ENCODE measurements at regions not wholly inside any gene's neighbourhood (a gene's known extent, or its start where the extent isn't known, plus 50 kb on each side); places are given as distances from the start of the nearest gene placed in this dataset.

- no peak for DNase-seq
Measured at GRCh38 chr20:41939659-41940058, 321.5 kb upstream of the CHD6 start.

GRCh38 chr20:41938353-41938752 is 320.2 kb upstream of the CHD6 start:
- DNase-seq, result no peak

DNA sequence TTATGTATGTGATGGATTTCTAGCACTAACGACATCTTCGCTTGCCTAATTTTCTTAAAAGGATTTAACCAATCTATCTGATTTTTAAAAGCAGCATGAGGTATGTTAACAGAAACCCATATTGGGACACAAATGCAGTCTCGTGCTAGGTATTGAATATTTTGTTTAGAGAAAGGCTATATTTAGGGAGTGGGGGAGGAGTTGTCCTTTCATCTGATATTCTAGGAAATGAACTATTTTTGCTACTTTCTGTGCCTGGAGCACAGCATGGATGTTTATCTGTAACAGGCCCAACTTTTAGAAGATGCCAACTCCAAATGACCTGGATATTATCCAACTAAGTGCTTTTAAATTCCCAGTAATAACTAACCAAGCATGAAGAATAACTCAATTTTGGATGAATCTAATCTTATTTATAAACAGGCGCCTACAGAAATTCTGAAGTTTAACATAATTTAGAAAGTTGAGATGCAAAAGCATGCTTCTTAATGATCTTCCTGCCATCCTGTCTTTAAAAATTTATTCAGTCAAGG is 317.1 kb upstream of the CHD6 start:
- DNase-seq, result no peak

- DNase-seq, result no peak
Measured at GRCh38 chr20:41932431-41932830, 314.3 kb upstream of the CHD6 start.

- DNase-seq, result no peak
Measured at GRCh38 chr20:41927655-41928054, 309.5 kb upstream of the CHD6 start.

- DNase-seq, result no peak
Measured at GRCh38 chr20:41927189-41927588, 309.0 kb upstream of the CHD6 start.

GRCh38 chr20:41925476-41925875 is 307.3 kb upstream of the CHD6 start:
- DNase-seq, result no peak

GRCh38 chr20:41923624-41924023 is 305.4 kb upstream of the CHD6 start:
- DNase-seq, result no peak

- no peak for DNase-seq
Measured at GRCh38 chr20:41913146-41913545, 295.0 kb upstream of the CHD6 start.

DNA sequence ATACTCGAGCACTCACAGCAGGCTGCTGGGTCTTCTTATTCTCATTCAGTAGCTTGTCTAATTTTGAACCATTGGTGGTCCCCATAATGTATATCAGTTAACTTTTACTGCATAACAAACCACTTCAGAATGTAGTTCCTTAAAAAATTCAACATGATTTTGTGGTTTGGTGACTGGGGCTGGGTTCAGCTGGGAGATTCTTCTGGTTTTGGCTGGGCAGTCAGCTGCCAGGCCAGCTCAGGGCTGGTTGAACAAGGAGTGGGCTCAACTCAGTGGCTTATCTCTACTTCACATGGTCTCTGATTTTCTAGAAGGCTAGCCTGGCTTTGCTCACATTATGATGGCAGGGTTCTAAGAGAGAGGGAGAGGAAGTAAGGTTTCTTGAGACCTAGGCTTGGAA is 292.4 kb upstream of the CHD6 start:
- no peak for DNase-seq

DNA sequence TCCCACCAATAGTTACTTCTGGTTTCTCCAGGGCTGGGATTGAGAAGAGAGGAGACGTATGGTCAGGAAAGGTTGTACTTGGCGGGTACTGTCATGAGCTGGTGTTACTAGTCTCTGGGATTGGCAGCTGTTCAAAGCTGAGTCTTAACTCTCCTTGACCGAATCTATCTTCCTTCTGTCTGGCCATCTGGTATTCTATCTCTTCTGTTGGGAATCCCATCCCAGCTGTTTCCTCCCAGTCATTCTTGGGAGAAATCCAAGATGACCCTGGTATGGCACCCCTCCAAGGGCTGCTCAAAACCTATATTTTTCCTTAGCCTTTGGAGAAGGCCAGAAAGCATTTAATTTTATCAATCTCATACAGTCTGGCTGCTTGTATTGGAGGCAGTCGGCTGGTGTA is 287.0 kb upstream of the CHD6 start:
- DNase-seq, result no peak

GRCh38 chr20:41903586-41903985 is 285.4 kb upstream of the CHD6 start:
- no peak for DNase-seq

DNA sequence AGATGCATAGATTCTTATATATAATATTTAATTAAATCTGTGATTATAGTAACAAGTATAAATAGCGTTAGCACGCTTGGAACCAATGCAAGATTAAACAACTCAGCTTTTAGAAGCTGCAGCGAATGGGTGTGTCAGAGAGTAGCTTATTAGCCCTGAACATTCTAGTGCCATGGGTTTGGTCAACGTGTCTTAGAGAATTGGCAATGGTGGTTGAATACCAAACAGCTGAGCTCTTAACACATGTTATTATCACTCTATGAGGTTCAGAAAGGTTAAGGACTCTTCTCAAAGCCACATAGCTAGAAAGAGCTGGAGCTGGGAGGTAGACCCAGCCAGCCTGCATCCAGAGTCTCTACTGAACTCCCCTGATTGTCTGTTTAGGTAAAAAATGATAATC is 284.2 kb upstream of the CHD6 start:
- DNase-seq, result no peak

- DNase-seq, result no peak
Measured at GRCh38 chr20:41900201-41900691, 282.1 kb upstream of the CHD6 start.

- no peak for DNase-seq
Measured at GRCh38 chr20:41897708-41898107, 279.5 kb upstream of the CHD6 start.

DNA sequence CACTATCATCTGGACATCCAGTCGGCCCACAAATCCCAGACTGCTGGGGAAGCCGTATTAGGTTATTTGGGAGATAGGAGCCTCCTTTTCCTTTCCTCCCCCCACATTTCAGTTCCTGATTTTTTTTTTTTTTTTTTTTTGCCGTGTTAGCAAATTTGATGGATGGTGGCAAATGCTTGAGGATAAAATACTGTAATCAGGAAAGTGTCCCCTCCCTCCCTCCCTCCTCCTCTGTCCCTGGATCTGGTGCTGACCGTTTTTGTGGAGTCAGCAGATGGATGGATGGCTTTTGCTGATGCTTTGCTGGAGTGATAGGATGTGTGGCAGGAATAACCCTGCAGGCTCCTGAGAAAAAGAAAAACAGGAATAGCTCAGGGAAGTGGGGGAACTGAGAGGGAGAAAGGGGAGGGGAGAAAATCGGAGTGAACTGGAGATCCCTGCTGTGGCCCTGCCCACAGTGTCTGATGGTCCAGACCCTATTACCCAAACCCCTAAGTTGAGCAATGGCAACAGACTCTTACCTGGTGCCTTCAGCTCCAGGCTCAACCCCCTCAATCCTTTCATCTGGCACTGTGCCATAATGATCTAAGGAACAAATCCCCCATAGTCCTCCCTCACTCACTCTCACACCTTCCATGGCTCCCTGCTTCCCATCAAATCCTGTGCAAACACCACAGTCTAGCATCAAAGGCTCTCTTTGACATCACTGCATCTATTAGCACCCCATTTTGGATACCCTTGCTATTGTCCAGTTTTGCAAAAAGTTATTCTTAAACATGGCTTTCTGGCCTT is 277.3 kb upstream of the CHD6 start:
- no peak for DNase-seq

DNA sequence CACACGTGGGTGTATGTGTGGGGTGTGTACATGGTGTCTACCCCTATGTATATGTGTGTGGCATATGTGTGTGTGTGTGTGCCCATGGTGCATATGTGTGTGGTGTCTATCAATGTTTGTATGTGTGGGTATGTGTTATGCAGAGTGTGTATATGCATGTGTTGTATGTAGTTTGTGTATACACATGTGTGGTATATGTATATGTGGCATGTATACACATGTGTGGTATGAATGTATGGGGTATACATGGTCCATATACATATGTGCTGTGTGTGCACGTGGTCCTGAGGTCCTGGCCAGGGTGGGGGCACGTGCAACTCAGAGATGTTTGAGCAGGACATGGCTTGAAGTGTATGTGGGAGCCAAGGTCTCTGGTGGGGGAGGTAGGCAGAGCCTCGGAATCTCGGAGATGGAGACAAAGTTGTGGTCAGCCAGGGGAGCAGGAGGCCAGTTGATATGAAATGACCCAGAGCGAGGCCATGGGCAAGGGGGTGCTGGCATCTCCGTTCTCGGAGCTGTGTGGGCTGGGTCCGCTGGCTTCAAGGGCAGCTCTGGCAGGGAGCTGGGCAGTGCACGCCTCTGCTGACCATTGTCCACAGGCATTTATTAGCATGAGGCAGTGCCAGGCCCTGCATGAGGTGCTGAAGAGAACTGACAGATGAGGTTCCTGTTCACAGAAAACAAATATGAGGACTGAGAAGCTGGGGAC is 276.2 kb upstream of the CHD6 start:
- DNase-seq, result no peak

DNA sequence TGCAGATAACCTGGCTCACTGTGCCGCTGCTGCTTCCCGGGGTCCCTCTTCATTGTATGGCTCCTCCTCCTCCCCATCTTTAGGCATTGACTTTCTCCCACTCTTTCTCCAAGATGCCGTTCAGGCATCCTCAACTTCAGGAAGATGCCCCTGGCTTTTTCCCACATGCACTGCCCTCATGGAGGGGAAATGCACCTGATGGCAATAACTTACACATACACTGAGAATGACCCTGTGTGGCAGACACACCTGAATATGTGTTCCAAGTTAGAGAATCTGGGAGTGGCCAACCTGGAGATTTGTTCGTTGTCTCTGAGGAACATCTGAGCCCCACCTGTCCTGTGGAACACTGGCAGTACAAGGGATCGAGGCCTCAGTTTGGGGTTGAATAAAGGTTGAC is 273.9 kb upstream of the CHD6 start:
- no peak for DNase-seq

DNA sequence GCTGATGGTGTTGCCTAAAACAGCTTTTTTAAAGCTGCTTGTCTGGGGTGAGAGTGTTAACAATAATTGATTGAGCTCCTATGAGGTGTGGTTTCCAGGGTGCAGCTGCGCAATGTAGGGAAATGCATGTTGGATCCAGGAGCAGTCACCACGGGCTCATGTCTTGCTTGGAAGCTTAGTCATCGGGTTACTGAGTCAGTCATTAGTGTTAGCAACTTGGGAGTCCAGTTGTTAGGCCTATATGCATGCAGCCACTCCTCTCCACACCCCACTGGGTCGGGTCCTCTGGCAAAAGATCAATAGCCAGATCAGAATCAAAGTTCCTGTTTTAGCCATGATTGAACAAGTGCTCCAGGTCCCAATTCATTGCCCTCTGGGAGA is 271.7 kb upstream of the CHD6 start:
- no peak for DNase-seq

DNA sequence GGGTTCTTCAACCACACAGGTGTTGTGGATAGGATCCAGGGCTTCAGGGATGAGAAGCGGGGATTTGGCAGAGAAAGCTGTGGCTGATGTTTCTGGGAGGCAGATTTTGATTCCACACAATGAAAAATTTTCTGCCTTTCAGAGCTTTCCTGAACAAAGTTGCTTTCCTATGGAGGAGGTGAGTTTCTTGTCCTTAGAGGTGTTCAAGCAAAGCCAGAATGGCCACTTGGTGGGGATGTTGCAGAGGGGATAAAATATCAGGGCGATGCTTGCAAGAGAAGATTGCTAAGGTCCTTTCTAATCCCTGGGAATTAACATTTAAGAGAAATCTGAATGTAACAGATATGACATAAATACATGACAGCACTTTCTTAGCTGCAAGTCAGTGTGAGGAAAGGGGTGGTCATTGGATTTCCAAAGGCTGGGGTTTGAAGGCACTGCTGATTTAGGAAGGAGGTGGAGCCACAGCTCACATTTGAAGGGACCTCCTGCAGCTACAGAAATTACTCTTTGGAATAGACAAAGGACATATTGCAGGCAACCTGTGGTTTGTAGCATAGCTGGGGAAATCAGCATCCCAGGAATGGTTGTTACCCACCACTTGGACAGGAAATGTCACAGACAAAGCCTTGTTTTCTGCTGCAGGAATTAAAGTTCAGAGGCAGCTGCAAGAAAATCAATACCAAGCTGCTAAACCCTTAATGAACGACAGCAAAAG is 271.1 kb upstream of the CHD6 start:
- DNase-seq, result no peak

DNA sequence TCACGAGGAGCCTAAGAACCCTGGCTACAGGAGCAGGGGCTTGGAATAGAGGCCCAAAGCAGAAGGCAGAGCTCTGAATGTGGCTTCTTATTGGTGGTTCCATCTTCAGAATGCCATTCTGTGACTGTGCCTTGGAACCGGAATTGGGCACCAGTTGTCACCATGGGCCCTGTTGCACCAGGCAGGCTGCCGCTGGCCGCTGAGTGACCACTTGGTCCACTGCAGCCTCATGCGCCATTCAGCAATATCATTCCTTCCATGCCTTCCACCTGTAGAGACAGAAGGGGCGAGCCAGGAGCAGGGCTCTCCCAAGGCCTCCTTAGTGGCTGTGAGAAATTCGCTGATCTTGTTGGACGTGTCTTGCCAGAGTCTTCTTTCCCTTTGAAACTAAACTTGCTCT is 270.3 kb upstream of the CHD6 start:
- DNase-seq, result no peak

GRCh38 chr20:41887500-41887899 is 269.3 kb upstream of the CHD6 start:
- DNase-seq, result no peak

DNA sequence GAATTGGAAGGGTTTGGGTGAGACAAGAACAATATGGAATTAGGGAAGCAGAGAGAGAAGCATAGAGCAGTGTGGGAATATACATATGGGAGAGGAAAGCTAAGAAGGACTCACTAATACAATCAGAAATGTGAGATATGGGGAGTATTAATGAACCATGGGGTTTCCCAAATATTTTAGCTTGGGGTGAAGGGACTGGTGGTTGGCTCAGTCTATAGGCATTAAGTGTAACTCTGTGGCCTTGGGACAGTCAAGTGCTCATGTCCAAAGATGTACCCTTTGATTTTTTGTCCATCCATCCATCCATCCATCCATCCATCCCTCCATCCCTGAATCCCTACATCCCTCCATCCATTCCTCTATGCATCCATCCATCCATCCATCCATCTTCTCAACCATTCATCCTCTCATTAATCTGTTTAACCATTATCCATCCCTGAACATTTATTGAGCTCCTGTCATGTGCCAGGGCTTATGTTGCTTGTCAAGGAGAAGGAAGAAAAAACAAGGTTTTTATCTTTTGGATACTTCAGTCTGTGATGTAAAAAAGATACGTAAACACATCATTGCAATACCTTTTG is 263.4 kb upstream of the CHD6 start:
- no peak for DNase-seq

Data from stimulated activated CD4-positive, alpha-beta T cell treated with anti-CD3 and anti-CD28 coated beads, Interleukin-4, amount 100 ng/mL, for 4 hours (primary cell).